ENCODE measurements at regions not wholly inside any gene's neighbourhood (a gene's known extent, or its start where the extent isn't known, plus 50 kb on each side); places are given as distances from the start of the nearest gene placed in this dataset.

DNA sequence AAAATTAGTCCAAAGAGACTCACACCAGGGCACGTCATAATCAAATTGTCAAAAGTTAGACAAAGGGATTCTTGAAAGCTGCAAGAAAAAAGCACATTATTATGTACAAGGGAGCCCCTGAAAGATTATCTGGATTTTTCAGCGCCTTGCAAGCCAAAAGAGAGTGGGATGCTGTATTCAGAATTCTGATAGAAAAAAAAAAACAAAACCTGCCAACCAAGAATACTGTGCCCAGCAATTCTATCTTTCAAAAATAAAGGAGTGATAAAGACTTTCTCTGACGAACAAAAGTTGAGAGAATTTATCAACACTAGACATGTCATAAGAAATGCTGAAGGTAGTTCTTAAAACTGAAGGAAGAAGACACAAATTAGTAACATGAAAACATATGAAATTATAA is 240.2 kb downstream of the SNX13 start:
- H3K36me3 ChIP-seq (ENCODE audit: low read depth, low read length), result no peaks in the 10 kb centered on the region; the same call in 1 of the 2 replicates
- ChIA-PET CTCF (no interaction called here), POLR2A (ENCODE audit: unreplicated experiment) (no interaction called here)
- no peak overlapping the region for H3K4me3 ChIP-seq (ENCODE audit: low read length)
- BruUV-seq (replicated peaks), result no TSS peak
- peaks cover 11% of the 10 kb centered on the region for H3K9me3 ChIP-seq (ENCODE audit: low read length)
- no peaks in the 10 kb centered on the region for H4K20me1 ChIP-seq (ENCODE audit: low read length)
- H2AFZ ChIP-seq (ENCODE audit: low read length), result no peak overlapping the region
- H3K27ac ChIP-seq (ENCODE audit: low read length), result no peak overlapping the region
- H3K9ac ChIP-seq (ENCODE audit: low read length), result no peak overlapping the region
- no peak overlapping the region for H3K4me2 ChIP-seq (ENCODE audit: low read length)
- no peaks in the 10 kb centered on the region for H3K9me2 ChIP-seq (replicated peaks; ENCODE audit: low read length)
- H3K79me2 ChIP-seq (ENCODE audit: low read length), result no peaks in the 10 kb centered on the region
- H3K4me1 ChIP-seq (ENCODE audit: insufficient read depth, low read length), result peaks cover 18% of the 10 kb centered on the region
- DNase-seq (no peak), ATAC-seq (no peak)
- no peak for TF ChIP-seq EZH2phosphoT487 (IDR thresholded peaks at IDR 0.05; ENCODE audit: borderline replicate concordance, low read length)
- no peaks in the 10 kb centered on the region for H3F3A ChIP-seq (ENCODE audit: low read length, unreplicated experiment)
- no peaks in the 10 kb centered on the region for H3K27me3 ChIP-seq (ENCODE audit: low read length)
- intact Hi-C loops (cut with micrococcal nuclease), result loop anchor here (10.0 kb wide), 1 partner anchor 425 kb away; no protein-coding TSS in a partner anchor

DNA sequence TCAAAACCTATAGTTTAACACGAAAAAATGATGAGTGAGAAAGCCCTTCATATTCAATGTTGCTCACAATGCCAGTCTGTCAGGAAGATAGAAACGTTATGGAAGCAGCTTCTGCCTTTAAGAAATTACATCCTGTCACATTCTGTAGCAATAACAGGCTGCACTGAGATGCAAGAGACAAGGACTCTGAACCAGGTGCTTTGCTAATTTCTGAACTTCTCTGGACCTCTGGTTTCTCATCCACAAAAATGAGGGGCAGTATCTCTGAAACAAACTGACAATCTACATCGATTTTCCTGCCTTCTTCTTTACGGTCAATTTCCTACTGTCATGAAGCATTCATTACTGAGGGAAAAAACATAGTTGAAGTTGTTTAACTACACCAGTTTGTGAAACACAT is 234.0 kb downstream of the SNX13 start:
- Histone ChIP-seq H3K27me3 (ENCODE audit: low read length) (no peaks in the 10 kb centered on the region), H3K9me2 (replicated peaks; ENCODE audit: low read length) (no peaks in the 10 kb centered on the region), H3K4me3 (ENCODE audit: low read length) (no peak overlapping the region), H3K27ac (ENCODE audit: low read length) (no peak overlapping the region), H2AFZ (ENCODE audit: low read length) (peak overlapping the region; percentile 48; the same call in 1 of the 2 replicates), H3F3A (ENCODE audit: low read length, unreplicated experiment) (no peaks in the 10 kb centered on the region), H4K20me1 (ENCODE audit: low read length) (no peaks in the 10 kb centered on the region), H3K4me1 (ENCODE audit: insufficient read depth, low read length) (no peaks in the 10 kb centered on the region; the same call in 1 of the 2 replicates), H3K36me3 (ENCODE audit: low read depth, low read length) (no peaks in the 10 kb centered on the region), H3K79me2 (ENCODE audit: low read length) (no peaks in the 10 kb centered on the region), H3K9ac (ENCODE audit: low read length) (no peak overlapping the region), H3K4me2 (ENCODE audit: low read length) (peak overlapping the region; percentile 32), H3K9me3 (ENCODE audit: low read length) (no peaks in the 10 kb centered on the region)
- no peak for TF ChIP-seq EZH2phosphoT487 (IDR thresholded peaks at IDR 0.05; ENCODE audit: borderline replicate concordance, low read length)
- TF ChIP-seq, protein P1, sequence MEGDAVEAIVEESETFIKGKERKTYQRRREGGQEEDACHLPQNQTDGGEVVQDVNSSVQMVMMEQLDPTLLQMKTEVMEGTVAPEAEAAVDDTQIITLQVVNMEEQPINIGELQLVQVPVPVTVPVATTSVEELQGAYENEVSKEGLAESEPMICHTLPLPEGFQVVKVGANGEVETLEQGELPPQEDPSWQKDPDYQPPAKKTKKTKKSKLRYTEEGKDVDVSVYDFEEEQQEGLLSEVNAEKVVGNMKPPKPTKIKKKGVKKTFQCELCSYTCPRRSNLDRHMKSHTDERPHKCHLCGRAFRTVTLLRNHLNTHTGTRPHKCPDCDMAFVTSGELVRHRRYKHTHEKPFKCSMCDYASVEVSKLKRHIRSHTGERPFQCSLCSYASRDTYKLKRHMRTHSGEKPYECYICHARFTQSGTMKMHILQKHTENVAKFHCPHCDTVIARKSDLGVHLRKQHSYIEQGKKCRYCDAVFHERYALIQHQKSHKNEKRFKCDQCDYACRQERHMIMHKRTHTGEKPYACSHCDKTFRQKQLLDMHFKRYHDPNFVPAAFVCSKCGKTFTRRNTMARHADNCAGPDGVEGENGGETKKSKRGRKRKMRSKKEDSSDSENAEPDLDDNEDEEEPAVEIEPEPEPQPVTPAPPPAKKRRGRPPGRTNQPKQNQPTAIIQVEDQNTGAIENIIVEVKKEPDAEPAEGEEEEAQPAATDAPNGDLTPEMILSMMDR (conservative IDR thresholded peaks at IDR 0.05; ENCODE audit: low read depth, low read length), result no peak
- TF ChIP-seq EZH2 (IDR thresholded peaks at IDR 0.05; ENCODE audit: low read length, unreplicated experiment), result no peak
- intact Hi-C loops (cut with micrococcal nuclease), result loop anchor here (1.0 to 10.0 kb wide), 5 partner anchors 25 to 639 kb away; no protein-coding TSS in a partner anchor
- ChIA-PET CTCF (interaction anchor here (0.6 to 1.1 kb wide), 6 partner anchors 55 to 865 kb away, joined by 3 to 20 read pairs (median 6); no protein-coding TSS in a partner anchor), POLR2A (ENCODE audit: unreplicated experiment) (no interaction called here)
- ATAC-seq (peak; percentile 49; the same call in 1 of the 2 replicates), DNase-seq (no peak)
- BruUV-seq (replicated peaks), result no TSS peak

DNA sequence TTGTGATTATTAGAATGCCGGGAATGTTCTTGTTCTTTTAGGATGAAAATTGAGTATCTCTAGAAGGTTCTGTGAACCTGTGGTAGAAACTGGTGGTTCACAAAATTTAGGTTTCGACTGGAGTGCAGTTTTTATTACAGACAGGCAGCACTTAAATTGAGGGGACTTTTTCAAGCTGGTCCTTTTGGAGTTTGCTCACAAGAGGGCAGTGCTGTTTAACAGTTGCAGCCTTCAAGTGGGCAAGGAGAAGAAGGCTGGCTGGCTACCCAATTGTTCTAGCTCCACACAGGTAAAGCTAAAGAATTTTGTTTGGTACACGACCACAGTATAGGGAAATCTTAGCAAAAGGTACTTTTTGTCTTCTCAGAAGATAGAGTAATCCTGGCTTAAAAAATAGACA is 233.6 kb downstream of the SNX13 start:
- Histone ChIP-seq H4K20me1 (ENCODE audit: low read length) (no peaks in the 10 kb centered on the region), H3K9me2 (replicated peaks; ENCODE audit: low read length) (no peaks in the 10 kb centered on the region), H3K9me3 (ENCODE audit: low read length) (no peaks in the 10 kb centered on the region), H2AFZ (ENCODE audit: low read length) (peak overlapping the region; percentile 48; the same call in 1 of the 2 replicates), H3F3A (ENCODE audit: low read length, unreplicated experiment) (no peaks in the 10 kb centered on the region), H3K4me3 (ENCODE audit: low read length) (no peak overlapping the region), H3K4me1 (ENCODE audit: insufficient read depth, low read length) (no peaks in the 10 kb centered on the region; the same call in 1 of the 2 replicates), H3K27ac (ENCODE audit: low read length) (no peak overlapping the region), H3K27me3 (ENCODE audit: low read length) (no peaks in the 10 kb centered on the region), H3K36me3 (ENCODE audit: low read depth, low read length) (no peaks in the 10 kb centered on the region), H3K79me2 (ENCODE audit: low read length) (no peaks in the 10 kb centered on the region), H3K9ac (ENCODE audit: low read length) (no peak overlapping the region), H3K4me2 (ENCODE audit: low read length) (peak overlapping the region; percentile 32)
- TF ChIP-seq, protein P1 (conservative IDR thresholded peaks at IDR 0.05; ENCODE audit: low read depth, low read length), result peak; percentile 86
- TF ChIP-seq EZH2phosphoT487 (IDR thresholded peaks at IDR 0.05; ENCODE audit: borderline replicate concordance, low read length), result no peak
- no TSS peak for BruUV-seq (replicated peaks)
- CTCF ChIA-PET, result interaction anchor here (0.6 to 1.1 kb wide), 7 partner anchors 55 to 864 kb away, joined by 3 to 20 read pairs (median 3); no protein-coding TSS in a partner anchor
- POLR2A ChIA-PET (ENCODE audit: unreplicated experiment), result interaction anchor here (0.5 to 0.6 kb wide), 2 partner anchors 541 to 870 kb away, joined by 3 to 4 read pairs; no protein-coding TSS in a partner anchor
- intact Hi-C loops (cut with micrococcal nuclease), result loop anchor here (1.0 to 10.0 kb wide), 5 partner anchors 26 to 639 kb away; no protein-coding TSS in a partner anchor
- DNase-seq (peak; percentile 77), ATAC-seq (peak; percentile 97)

All from PC-3 (cell line).